HL-60 (cell line): ENCODE measurements at regions not wholly inside any gene's neighbourhood (a gene's known extent, or its start where the extent isn't known, plus 50 kb on each side); places are given as distances from the start of the nearest gene placed in this dataset.

Experiments
- DNase-seq, 2 experiments: peaks; one replicate each; pipeline ENCODE4 v3.0.0-alpha.2; 2010 to 2020; ENCODE audit warnings: low read depth in 1 of 2, low spot score in 1 of 2
- H3K27ac ChIP-seq: fragments of 250-450 bp; sonication (Bioruptor Pico); replicated peaks from 2 replicates; pipeline ENCODE4 v1.5.1; 2020; ENCODE audit warnings: mild to moderate bottlenecking, moderate library complexity
- H3K27me3 ChIP-seq: fragments of 250-450 bp; sonication (Bioruptor Pico); 2 replicates; pipeline ENCODE4 v1.5.1; 2021; ENCODE audit warnings: mild to moderate bottlenecking, moderate library complexity; ENCODE audit not compliant: insufficient read depth, poor library complexity, severe bottlenecking
- H3K4me3 ChIP-seq: replicated peaks from 2 replicates; pipeline ENCODE4 v1.5.1; 2011; ENCODE audit warnings: mild to moderate bottlenecking, control low read depth, low read length; ENCODE audit not compliant: insufficient read depth
- CTCF ChIP-seq: IDR thresholded peaks from one replicate; pipeline ENCODE4 v1.5.1; 2011; ENCODE audit warnings: low read length, control low read depth, inconsistent platforms; ENCODE audit not compliant: insufficient read depth
- GABPA ChIP-seq: IDR thresholded peaks from 2 replicates; pipeline ENCODE4 v1.6.1; 2012; ENCODE audit warnings: low read depth
- POLR2AphosphoS5 ChIP-seq: IDR thresholded peaks from 2 replicates; pipeline ENCODE4 v1.6.1; 2012; ENCODE audit warnings: low read depth
- REST ChIP-seq: IDR thresholded peaks from 2 replicates; pipeline ENCODE4 v1.6.1; 2012; ENCODE audit warnings: low read depth; ENCODE audit not compliant: insufficient replicate concordance
- SPI1 ChIP-seq: IDR thresholded peaks from 2 replicates; pipeline ENCODE4 v1.6.1; 2012; ENCODE audit warnings: low read depth, mild to moderate bottlenecking, borderline replicate concordance

- TF ChIP-seq CTCF (no peak), SPI1 (no peak), POLR2AphosphoS5 (no peak), REST (no peak), GABPA (no peak)
- DNase-seq = no peak
- Histone ChIP-seq H3K4me3 (no peak overlapping the region), H3K27me3 (no peaks in the 10 kb centered on the region), H3K27ac (no peak overlapping the region)
Observed at GRCh38 chr3:166114448-166114847, 277.2 kb upstream of the BCHE start.

- DNase-seq = no peak
- TF ChIP-seq POLR2AphosphoS5 = no peak
- Histone ChIP-seq H3K4me3 (no peak overlapping the region), H3K27ac (no peak overlapping the region), H3K27me3 (no peaks in the 10 kb centered on the region)
Observed at GRCh38 chr3:166111562-166111961, 274.3 kb upstream of the BCHE start.

GRCh38 chr3:166110102-166110501 is 272.9 kb upstream of the BCHE start:
- H3K27ac ChIP-seq = no peak overlapping the region
- H3K27me3 ChIP-seq = no peaks in the 10 kb centered on the region
- TF ChIP-seq GABPA (no peak), REST (no peak), SPI1 (no peak), CTCF (no peak), POLR2AphosphoS5 (no peak)
- H3K4me3 ChIP-seq = no peak overlapping the region
- DNase-seq = no peak

GRCh38 chr3:166104938-166105337 is 267.7 kb upstream of the BCHE start:
- Histone ChIP-seq H3K27ac (no peak overlapping the region), H3K27me3 (no peaks in the 10 kb centered on the region)
- DNase-seq = no peak

More at GRCh38 chr3:166104938-166105337, 267.7 kb upstream of the BCHE start:
- no peak overlapping the region for H3K4me3 ChIP-seq
- no peak for TF ChIP-seq POLR2AphosphoS5
- TF ChIP-seq CTCF = no peak
- no peak for TF ChIP-seq REST
- no peak for TF ChIP-seq SPI1
- TF ChIP-seq GABPA = no peak
